Left lung (tissue), 4 donors: ENCODE measurements at regions not wholly inside any gene's neighbourhood (a gene's known extent, or its start where the extent isn't known, plus 50 kb on each side); places are given as distances from the start of the nearest gene placed in this dataset.
A peak's percentile ranks its signal among the peaks of the same experiment; 100 is the strongest.

ENCODE experiments used
- ATAC-seq: fragments of 200-7000 bp; cut with Tn5 transposase; one replicate; pipeline ENCODE4 v1.9.1; 2020; ENCODE audit warnings: moderate library complexity
- DNase-seq, 4 donors: peaks; one replicate each; pipeline ENCODE4 v3.0.0-alpha.2; 2013 to 2020
- H3K27ac ChIP-seq, 2 donors: fragments of 200-600 bp; sonication (generic) in 1 of 2; one replicate each; pipeline versions ENCODE4 v1.5.0 to v1.8.0; 2020 to 2021
- H3K27me3 ChIP-seq, 2 donors: fragments of 200-600 bp; sonication (generic) in 1 of 2; one replicate each; pipeline versions ENCODE4 v1.5.0 to v1.8.0; 2020 to 2021
- H3K36me3 ChIP-seq, 2 donors: fragments of 200-600 bp; sonication (generic) in 1 of 2; one replicate each; pipeline versions ENCODE4 v1.5.0 to v1.8.0; 2020 to 2021
- H3K4me1 ChIP-seq, 2 donors: fragments of 200-600 bp; one replicate each; pipeline ENCODE4 v1.8.0; 2021
- H3K4me3 ChIP-seq, 2 donors: fragments of 200-600 bp; sonication (generic) in 1 of 2; one replicate each; pipeline versions ENCODE4 v1.5.0 to v1.8.0; 2020 to 2021; ENCODE audit warnings: mild to moderate bottlenecking in 1 of 2
- H3K9me3 ChIP-seq, 2 donors: fragments of 200-600 bp; sonication (generic) in 1 of 2; one replicate each; pipeline versions ENCODE4 v1.5.0 to v1.8.0; 2020 to 2021
- CTCF ChIP-seq, 2 donors: fragments of 200-600 bp; sonication (generic) in 1 of 2; IDR thresholded peaks; one replicate each; pipeline versions ENCODE4 v1.5.0 to v1.8.0; 2021; ENCODE audit warnings: antibody characterized with exemption in 2 of 2
- intact Hi-C, 2 donors: fragments of 100-400 bp; cut with DNase I; formaldehyde crosslinking; loops; one replicate each; pipeline versions ENCODE4 v1.11.2 to v1.14.2; 2022
- donor health status: DM: no; HTN: yes; CAD: no.
- donor health status: DM: no; HTN: no; CAD: no.

GRCh38 chr5:40046792-40047191 is 622.0 kb upstream of the DAB2 start:
- Histone ChIP-seq H3K4me3 (no peak overlapping the region), H3K27ac (no peak overlapping the region), H3K27me3 (no peaks in the 10 kb centered on the region), H3K4me1 (no peaks in the 10 kb centered on the region), H3K9me3 (no peaks in the 10 kb centered on the region), H3K36me3 (no peaks in the 10 kb centered on the region)
- peak; percentile 16 for ATAC-seq
- DNase-seq, result no peak
- intact Hi-C loops, result no loop called here
- no peak for TF ChIP-seq CTCF (IDR thresholded peaks at IDR 0.05)

GRCh38 chr5:40045429-40045828 is 620.6 kb upstream of the DAB2 start:
- DNase-seq (no peak), ATAC-seq (no peak)
- no peak for TF ChIP-seq CTCF (IDR thresholded peaks at IDR 0.05)
- Histone ChIP-seq H3K9me3 (no peaks in the 10 kb centered on the region), H3K27me3 (no peaks in the 10 kb centered on the region), H3K4me1 (no peaks in the 10 kb centered on the region), H3K4me3 (no peak overlapping the region), H3K27ac (no peak overlapping the region), H3K36me3 (no peaks in the 10 kb centered on the region)
- intact Hi-C loops, result no loop called here

- DNase-seq (no peak), ATAC-seq (no peak)
- Histone ChIP-seq H3K4me3 (no peak overlapping the region), H3K27me3 (no peaks in the 10 kb centered on the region), H3K4me1 (no peaks in the 10 kb centered on the region), H3K36me3 (no peaks in the 10 kb centered on the region), H3K9me3 (no peaks in the 10 kb centered on the region), H3K27ac (no peak overlapping the region)
- intact Hi-C loops, result no loop called here
- no peak for TF ChIP-seq CTCF (IDR thresholded peaks at IDR 0.05)
Measured at GRCh38 chr5:40043916-40044315, 619.1 kb upstream of the DAB2 start.

GRCh38 chr5:40041452-40041851 is 616.7 kb upstream of the DAB2 start:
- ATAC-seq, result no peak
- no peak for DNase-seq
- intact Hi-C loops, result no loop called here
- no peaks in the 10 kb centered on the region for H3K36me3 ChIP-seq
- H3K9me3 ChIP-seq, result no peaks in the 10 kb centered on the region
- no peak overlapping the region for H3K4me3 ChIP-seq
- H3K4me1 ChIP-seq, result no peaks in the 10 kb centered on the region
- TF ChIP-seq CTCF (IDR thresholded peaks at IDR 0.05), result no peak
- no peak overlapping the region for H3K27ac ChIP-seq
- H3K27me3 ChIP-seq, result no peaks in the 10 kb centered on the region

GRCh38 chr5:40037713-40038112 is 612.9 kb upstream of the DAB2 start:
- H3K27ac ChIP-seq, result no peak overlapping the region
- H3K36me3 ChIP-seq, result no peaks in the 10 kb centered on the region
- ATAC-seq, result no peak
- intact Hi-C loops, result no loop called here
- no peaks in the 10 kb centered on the region for H3K27me3 ChIP-seq
- DNase-seq, result no peak
- no peaks in the 10 kb centered on the region for H3K9me3 ChIP-seq
- TF ChIP-seq CTCF (IDR thresholded peaks at IDR 0.05), result no peak
- H3K4me1 ChIP-seq, result no peaks in the 10 kb centered on the region
- H3K4me3 ChIP-seq, result no peak overlapping the region
